ENCODE measurements at regions not wholly inside any gene's neighbourhood (a gene's known extent, or its start where the extent isn't known, plus 50 kb on each side); places are given as distances from the start of the nearest gene placed in this dataset.
A peak's percentile ranks its signal among the peaks of the same experiment; 100 is the strongest.
"Not testable (repeated sequence)": the region's sequence is repeated elsewhere in the genome, so short reads cannot be mapped to it uniquely, and the experiment has no call there.

GRCh38 chr22:22374163-22374562 is 129.6 kb downstream of the VPREB1 start:
- DNase-seq, result no peak

GRCh38 chr22:22374579-22374978 is 130.0 kb downstream of the VPREB1 start:
- DNase-seq, result no peak

GRCh38 chr22:22375576-22376351 is 131.2 kb downstream of the VPREB1 start:
- DNase-seq, result peak; percentile 31

GRCh38 chr22:22376352-22376706 is 131.7 kb downstream of the VPREB1 start:
- no peak for DNase-seq

- DNase-seq, result not testable (repeated sequence)
These were observed 131.7 kb downstream of the ZNF280B start for GRCh38 chr22:22376884-22377283.

- DNase-seq, result no peak
These were observed 131.2 kb downstream of the ZNF280B start for GRCh38 chr22:22377335-22377734.

- no peak for DNase-seq
These were observed 129.8 kb downstream of the ZNF280B start for GRCh38 chr22:22378446-22379415.

- DNase-seq, result peak; percentile 14
These were observed 128.2 kb downstream of the ZNF280B start for GRCh38 chr22:22380098-22381030.

GRCh38 chr22:22381292-22381691 is 127.2 kb downstream of the ZNF280B start:
- peak; percentile 19 for DNase-seq

GRCh38 chr22:22384267-22384666 is 124.3 kb downstream of the ZNF280B start:
- DNase-seq, result no peak

GRCh38 chr22:22384668-22385244 is 123.8 kb downstream of the ZNF280B start:
- no peak for DNase-seq

GRCh38 chr22:22386602-22387385 is 121.7 kb downstream of the ZNF280B start:
- no peak for DNase-seq

- no peak for DNase-seq
These were observed 121.2 kb downstream of the ZNF280B start for GRCh38 chr22:22387386-22387736.

- no peak for DNase-seq
These were observed 120.5 kb downstream of the ZNF280B start for GRCh38 chr22:22388090-22388489.

GRCh38 chr22:22388494-22388893 is 120.0 kb downstream of the ZNF280B start:
- DNase-seq, result no peak

GRCh38 chr22:22389467-22389866 is 119.1 kb downstream of the ZNF280B start:
- DNase-seq, result no peak

- no peak for DNase-seq
These were observed 117.6 kb downstream of the ZNF280B start for GRCh38 chr22:22390989-22391388.

GRCh38 chr22:22391543-22391942 is 117.0 kb downstream of the ZNF280B start:
- no peak for DNase-seq

- no peak for DNase-seq
These were observed 116.4 kb downstream of the ZNF280B start for GRCh38 chr22:22392131-22392530.

- no peak for DNase-seq
These were observed 114.0 kb downstream of the ZNF280B start for GRCh38 chr22:22394591-22394990.

- DNase-seq, result no peak
These were observed 113.3 kb downstream of the ZNF280B start for GRCh38 chr22:22395245-22395644.

Measured in retina (tissue), 1 donor.